ENCODE measurements at regions not wholly inside any gene's neighbourhood (a gene's known extent, or its start where the extent isn't known, plus 50 kb on each side); places are given as distances from the start of the nearest gene placed in this dataset.

DNA sequence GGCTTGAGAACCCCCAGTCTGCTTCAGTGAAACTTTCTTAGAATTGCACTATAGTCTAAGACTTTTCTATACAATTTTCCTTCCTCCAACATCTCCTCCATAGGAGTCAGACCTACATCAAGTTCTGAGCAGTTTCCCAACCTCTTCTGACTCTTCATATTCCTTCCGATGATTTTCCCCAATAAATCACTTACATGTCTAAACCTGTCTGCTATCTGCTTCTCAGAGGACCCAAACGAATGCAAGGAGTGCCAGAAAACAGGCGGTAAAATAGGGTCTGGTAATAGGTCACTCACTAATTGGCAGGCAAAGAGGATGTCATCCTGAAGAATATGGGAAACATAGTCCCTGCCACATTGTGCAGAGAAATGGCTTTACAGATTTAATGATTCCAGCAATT lies 153.9 kb downstream of the PCDH18 start:
- no peaks in the 10 kb centered on the region for H3K4me1 ChIP-seq
- no peak overlapping the region for H2AFZ ChIP-seq
- H3K9ac ChIP-seq = no peak overlapping the region
- H3K4me2 ChIP-seq (ENCODE audit: low read length) = no peak overlapping the region
- no peak overlapping the region for H3K27ac ChIP-seq
- TF ChIP-seq, protein P1, sequence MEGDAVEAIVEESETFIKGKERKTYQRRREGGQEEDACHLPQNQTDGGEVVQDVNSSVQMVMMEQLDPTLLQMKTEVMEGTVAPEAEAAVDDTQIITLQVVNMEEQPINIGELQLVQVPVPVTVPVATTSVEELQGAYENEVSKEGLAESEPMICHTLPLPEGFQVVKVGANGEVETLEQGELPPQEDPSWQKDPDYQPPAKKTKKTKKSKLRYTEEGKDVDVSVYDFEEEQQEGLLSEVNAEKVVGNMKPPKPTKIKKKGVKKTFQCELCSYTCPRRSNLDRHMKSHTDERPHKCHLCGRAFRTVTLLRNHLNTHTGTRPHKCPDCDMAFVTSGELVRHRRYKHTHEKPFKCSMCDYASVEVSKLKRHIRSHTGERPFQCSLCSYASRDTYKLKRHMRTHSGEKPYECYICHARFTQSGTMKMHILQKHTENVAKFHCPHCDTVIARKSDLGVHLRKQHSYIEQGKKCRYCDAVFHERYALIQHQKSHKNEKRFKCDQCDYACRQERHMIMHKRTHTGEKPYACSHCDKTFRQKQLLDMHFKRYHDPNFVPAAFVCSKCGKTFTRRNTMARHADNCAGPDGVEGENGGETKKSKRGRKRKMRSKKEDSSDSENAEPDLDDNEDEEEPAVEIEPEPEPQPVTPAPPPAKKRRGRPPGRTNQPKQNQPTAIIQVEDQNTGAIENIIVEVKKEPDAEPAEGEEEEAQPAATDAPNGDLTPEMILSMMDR (IDR thresholded peaks at IDR 0.05) = no peak
- no peak overlapping the region for H3K4me3 ChIP-seq (ENCODE audit: low read depth, low read length)
- H3K9me3 ChIP-seq (ENCODE audit: control insufficient read depth, low read length) = no peaks in the 10 kb centered on the region
- no peaks in the 10 kb centered on the region for H3K36me3 ChIP-seq (ENCODE audit: control insufficient read depth, insufficient read depth, low read length)
- H3K79me2 ChIP-seq = no peaks in the 10 kb centered on the region
- no peaks in the 10 kb centered on the region for H3K27me3 ChIP-seq (ENCODE audit: control insufficient read depth, insufficient read depth, low read length)

DNA sequence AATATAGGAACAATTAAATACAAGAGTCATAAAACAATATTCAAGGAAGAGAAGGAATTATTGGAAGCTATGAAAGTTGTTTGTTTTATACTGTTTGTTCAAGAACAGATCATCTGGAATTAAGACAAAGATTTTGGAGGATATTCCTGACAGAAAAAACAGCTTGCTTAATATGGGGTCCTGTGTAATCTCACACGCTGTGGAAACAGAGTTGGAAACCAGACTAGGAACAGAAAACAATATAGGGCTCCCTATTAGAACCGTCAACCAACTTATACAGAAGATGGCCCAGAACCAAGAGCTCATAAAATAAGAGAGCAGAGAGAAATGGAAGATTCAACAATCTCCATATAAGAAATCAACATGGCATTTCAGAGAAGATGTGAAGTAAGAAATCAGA lies 156.0 kb downstream of the PCDH18 start:
- H3K36me3 ChIP-seq (ENCODE audit: control insufficient read depth, insufficient read depth, low read length) = no peaks in the 10 kb centered on the region
- no peak overlapping the region for H3K4me3 ChIP-seq (ENCODE audit: low read depth, low read length)
- H3K9me3 ChIP-seq (ENCODE audit: control insufficient read depth, low read length) = no peaks in the 10 kb centered on the region
- no peaks in the 10 kb centered on the region for H3K79me2 ChIP-seq
- no peak overlapping the region for H2AFZ ChIP-seq
- no peaks in the 10 kb centered on the region for H3K27me3 ChIP-seq (ENCODE audit: control insufficient read depth, insufficient read depth, low read length)
- H3K4me2 ChIP-seq (ENCODE audit: low read length) = no peak overlapping the region
- H3K27ac ChIP-seq = no peak overlapping the region
- no peak overlapping the region for H3K9ac ChIP-seq
- TF ChIP-seq, protein P1 (IDR thresholded peaks at IDR 0.05) = no peak
- no peaks in the 10 kb centered on the region for H3K4me1 ChIP-seq

DNA sequence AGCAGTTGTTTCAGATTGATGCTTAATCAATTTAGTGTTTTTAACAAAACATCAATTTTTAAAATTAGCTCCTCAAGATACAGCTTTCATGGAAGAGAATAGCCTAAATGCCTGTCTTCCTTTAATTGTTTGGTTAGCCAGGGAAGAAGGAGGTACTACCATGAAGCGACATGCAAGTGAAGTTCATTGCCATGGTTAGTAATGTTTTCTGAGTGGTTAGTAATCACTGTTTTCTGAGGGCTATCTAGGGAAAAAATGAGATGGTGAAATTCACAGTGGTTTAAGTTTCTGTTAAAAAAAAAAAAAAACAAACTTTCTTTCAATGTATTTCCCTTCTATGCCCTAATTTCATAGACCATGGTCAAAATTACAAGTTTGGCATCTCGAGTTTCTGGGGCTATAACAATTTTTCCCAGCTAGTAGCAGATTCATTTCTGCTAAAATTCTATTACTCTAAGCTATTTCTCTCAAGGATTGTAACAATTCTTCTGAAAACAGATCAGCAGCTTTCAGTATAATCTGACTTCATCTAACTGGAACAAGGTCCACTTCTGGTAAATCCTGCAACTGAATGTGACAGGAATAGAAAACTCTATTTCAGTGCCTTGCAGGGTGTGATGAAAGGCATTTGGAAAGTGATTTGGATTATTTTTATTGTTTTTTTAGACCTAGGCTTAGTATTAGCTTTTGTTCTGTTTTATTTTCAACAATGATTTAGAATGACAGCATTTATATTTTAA lies 157.0 kb downstream of the PCDH18 start:
- TF ChIP-seq, protein P1 (IDR thresholded peaks at IDR 0.05) = no peak
- Histone ChIP-seq H3K4me3 (ENCODE audit: low read depth, low read length) (no peak overlapping the region), H3K36me3 (ENCODE audit: control insufficient read depth, insufficient read depth, low read length) (no peaks in the 10 kb centered on the region), H3K27me3 (ENCODE audit: control insufficient read depth, insufficient read depth, low read length) (no peaks in the 10 kb centered on the region), H2AFZ (no peak overlapping the region), H3K9ac (no peak overlapping the region), H3K4me1 (no peaks in the 10 kb centered on the region), H3K9me3 (ENCODE audit: control insufficient read depth, low read length) (no peaks in the 10 kb centered on the region), H3K79me2 (no peaks in the 10 kb centered on the region), H3K27ac (no peak overlapping the region), H3K4me2 (ENCODE audit: low read length) (no peak overlapping the region)

DNA sequence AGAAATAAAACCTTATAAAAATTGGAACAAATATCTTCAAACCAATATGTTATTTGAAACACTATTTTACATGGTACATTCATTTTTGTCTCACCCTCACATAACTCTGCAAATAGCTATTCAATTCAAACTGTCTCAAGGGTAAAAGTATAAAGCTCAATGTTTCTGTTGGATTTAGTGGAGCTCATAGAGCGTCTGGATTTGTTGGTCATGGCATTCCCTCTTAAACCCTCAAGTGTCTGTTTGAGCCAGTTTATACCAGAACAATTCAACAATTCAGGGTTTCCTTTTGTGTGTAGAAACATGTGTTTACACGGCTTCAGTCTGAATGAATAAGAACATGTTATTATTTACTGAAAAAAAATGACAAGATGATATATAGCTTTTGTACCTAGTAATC lies 161.6 kb downstream of the PCDH18 start:
- H3K27ac ChIP-seq = no peak overlapping the region
- H3K36me3 ChIP-seq (ENCODE audit: control insufficient read depth, insufficient read depth, low read length) = no peaks in the 10 kb centered on the region
- no peak overlapping the region for H3K4me2 ChIP-seq (ENCODE audit: low read length)
- H3K9me3 ChIP-seq (ENCODE audit: control insufficient read depth, low read length) = no peaks in the 10 kb centered on the region
- H3K27me3 ChIP-seq (ENCODE audit: control insufficient read depth, insufficient read depth, low read length) = no peaks in the 10 kb centered on the region
- no peak overlapping the region for H3K4me3 ChIP-seq (ENCODE audit: low read depth, low read length)
- no peaks in the 10 kb centered on the region for H3K4me1 ChIP-seq
- H3K79me2 ChIP-seq = no peaks in the 10 kb centered on the region
- H3K9ac ChIP-seq = no peak overlapping the region
- TF ChIP-seq, protein P1 (IDR thresholded peaks at IDR 0.05) = no peak
- H2AFZ ChIP-seq = no peak overlapping the region

DNA sequence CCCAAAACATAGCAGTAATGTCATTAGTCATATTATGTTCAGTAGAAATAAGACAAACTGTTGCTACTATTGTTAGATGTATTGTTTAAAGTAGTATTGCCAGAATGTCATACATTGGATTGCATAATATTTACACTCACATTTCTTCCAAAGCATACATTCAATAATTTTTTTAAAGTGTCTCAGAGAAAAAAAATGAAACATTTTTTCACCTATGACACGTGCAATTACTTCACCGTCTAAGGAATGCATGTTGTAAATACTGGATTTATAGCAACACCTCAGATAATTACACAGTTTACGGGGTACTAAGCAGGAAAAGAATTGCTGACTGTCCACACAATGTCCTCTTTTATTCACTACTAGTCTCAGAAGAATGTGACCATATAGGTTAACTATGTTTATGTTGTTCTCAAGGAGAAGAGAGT lies 162.1 kb downstream of the PCDH18 start:
- no peaks in the 10 kb centered on the region for H3K9me3 ChIP-seq (ENCODE audit: control insufficient read depth, low read length)
- H3K27me3 ChIP-seq (ENCODE audit: control insufficient read depth, insufficient read depth, low read length) = no peaks in the 10 kb centered on the region
- no peak overlapping the region for H3K27ac ChIP-seq
- H3K4me3 ChIP-seq (ENCODE audit: low read depth, low read length) = no peak overlapping the region
- H3K36me3 ChIP-seq (ENCODE audit: control insufficient read depth, insufficient read depth, low read length) = no peaks in the 10 kb centered on the region
- H3K4me1 ChIP-seq = no peaks in the 10 kb centered on the region
- H3K9ac ChIP-seq = no peak overlapping the region
- H2AFZ ChIP-seq = no peak overlapping the region
- TF ChIP-seq, protein P1 (IDR thresholded peaks at IDR 0.05) = no peak
- no peak overlapping the region for H3K4me2 ChIP-seq (ENCODE audit: low read length)
- no peaks in the 10 kb centered on the region for H3K79me2 ChIP-seq

All from parathyroid adenoma (tissue), 2 donors.